ENCODE measurements at regions not wholly inside any gene's neighbourhood (a gene's known extent, or its start where the extent isn't known, plus 50 kb on each side); places are given as distances from the start of the nearest gene placed in this dataset.

- no peak for DNase-seq (ENCODE audit: low read depth in 1 of 2, low spot score in 1 of 2)
- H3K27me3 ChIP-seq (ENCODE audit: insufficient read depth, poor library complexity, severe bottlenecking), result peaks cover 2% of the 10 kb centered on the region
- no peak overlapping the region for H3K4me3 ChIP-seq (replicated peaks; ENCODE audit: insufficient read depth, low read length)
- H3K27ac ChIP-seq (replicated peaks), result no peak overlapping the region
- TF ChIP-seq SPI1 (IDR thresholded peaks at IDR 0.05; ENCODE audit: borderline replicate concordance, low read depth), result no peak
- no peak for TF ChIP-seq POLR2AphosphoS5 (IDR thresholded peaks at IDR 0.05; ENCODE audit: low read depth)
- no peak for TF ChIP-seq GABPA (IDR thresholded peaks at IDR 0.05; ENCODE audit: low read depth)
- no peak for TF ChIP-seq CTCF (IDR thresholded peaks at IDR 0.05; ENCODE audit: insufficient read depth, low read length)
- TF ChIP-seq REST (IDR thresholded peaks at IDR 0.05; ENCODE audit: insufficient replicate concordance, low read depth), result no peak
These were observed 71.3 kb upstream of the MCHR2 start for GRCh38 chr6:100065348-100065747.

- no peak overlapping the region for H3K27ac ChIP-seq (replicated peaks)
- TF ChIP-seq GABPA (IDR thresholded peaks at IDR 0.05; ENCODE audit: low read depth), result no peak
- TF ChIP-seq CTCF (IDR thresholded peaks at IDR 0.05; ENCODE audit: insufficient read depth, low read length), result no peak
- no peak for TF ChIP-seq REST (IDR thresholded peaks at IDR 0.05; ENCODE audit: insufficient replicate concordance, low read depth)
- TF ChIP-seq SPI1 (IDR thresholded peaks at IDR 0.05; ENCODE audit: borderline replicate concordance, low read depth), result no peak
- no peak for TF ChIP-seq POLR2AphosphoS5 (IDR thresholded peaks at IDR 0.05; ENCODE audit: low read depth)
- peaks cover 2% of the 10 kb centered on the region for H3K27me3 ChIP-seq (ENCODE audit: insufficient read depth, poor library complexity, severe bottlenecking)
- H3K4me3 ChIP-seq (replicated peaks; ENCODE audit: insufficient read depth, low read length), result no peak overlapping the region
- DNase-seq (ENCODE audit: low read depth in 1 of 2, low spot score in 1 of 2), result no peak
These were observed 68.6 kb upstream of the MCHR2 start for GRCh38 chr6:100062621-100063020.

- no peak overlapping the region for H3K27ac ChIP-seq (replicated peaks)
- DNase-seq (ENCODE audit: low read depth in 1 of 2, low spot score in 1 of 2), result no peak
- H3K4me3 ChIP-seq (replicated peaks; ENCODE audit: insufficient read depth, low read length), result no peak overlapping the region
- no peaks in the 10 kb centered on the region for H3K27me3 ChIP-seq (ENCODE audit: insufficient read depth, poor library complexity, severe bottlenecking)
- TF ChIP-seq CTCF (IDR thresholded peaks at IDR 0.05; ENCODE audit: insufficient read depth, low read length) (no peak), REST (IDR thresholded peaks at IDR 0.05; ENCODE audit: insufficient replicate concordance, low read depth) (no peak), POLR2AphosphoS5 (IDR thresholded peaks at IDR 0.05; ENCODE audit: low read depth) (no peak), SPI1 (IDR thresholded peaks at IDR 0.05; ENCODE audit: borderline replicate concordance, low read depth) (no peak), GABPA (IDR thresholded peaks at IDR 0.05; ENCODE audit: low read depth) (no peak)
These were observed 63.9 kb upstream of the MCHR2 start for GRCh38 chr6:100057941-100058340.

Data from HL-60 (cell line).